GM21526 (cell line): ENCODE measurements at regions not wholly inside any gene's neighbourhood (a gene's known extent, or its start where the extent isn't known, plus 50 kb on each side); places are given as distances from the start of the nearest gene placed in this dataset.

Source experiments
- ATAC-seq: cut with Tn5 transposase; IDR thresholded peaks from one replicate; pipeline ENCODE4 v1.9.1; 2021; ENCODE audit warnings: moderate library complexity; ENCODE audit not compliant: unreplicated experiment, low FRiP score

DNA sequence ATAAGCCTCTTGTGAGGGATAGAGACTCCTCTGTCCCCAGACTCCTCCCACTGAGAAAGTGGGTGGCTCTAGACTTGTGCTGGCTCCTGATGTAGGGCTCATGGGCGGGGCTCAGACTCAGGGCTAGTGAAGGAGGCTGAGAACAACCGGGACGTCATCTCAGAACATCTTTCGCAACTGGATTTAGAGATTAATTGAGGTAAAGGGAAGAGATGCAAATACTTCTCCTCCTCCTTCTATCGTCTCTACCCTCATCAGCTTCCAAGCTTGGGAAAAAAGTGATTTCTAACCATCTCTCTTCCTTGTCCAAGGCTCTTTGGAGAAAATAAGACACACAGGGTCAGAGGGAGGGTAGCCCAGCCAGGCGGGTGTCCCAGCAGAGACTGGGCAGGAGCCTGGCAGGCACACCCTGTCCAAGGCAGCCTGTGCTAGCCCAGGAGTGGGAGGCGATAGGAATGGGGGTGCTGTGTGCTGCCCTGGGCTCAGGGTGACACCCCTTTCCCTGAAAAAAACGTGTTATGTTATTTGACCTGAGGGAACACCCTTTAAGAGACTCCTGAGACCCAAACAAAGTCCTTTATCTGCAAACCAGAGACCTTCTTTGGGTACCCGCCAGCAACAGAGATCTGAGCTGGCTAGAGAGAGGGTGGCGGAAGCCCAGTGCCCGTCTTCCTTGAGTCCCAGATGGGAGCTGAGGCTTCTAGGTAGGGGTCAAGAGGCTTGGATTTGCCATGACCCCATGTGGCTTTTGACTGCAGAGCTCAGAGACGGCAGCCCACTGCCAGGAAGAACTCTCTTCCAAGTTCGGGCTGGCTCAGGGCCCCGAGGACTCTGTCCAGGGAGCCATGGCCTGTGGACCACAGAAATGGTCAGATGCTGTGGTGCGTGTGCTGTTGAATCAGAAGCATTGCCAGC, 160.9 kb downstream of the ADAMTS15 start:
- no peak for ATAC-seq

DNA sequence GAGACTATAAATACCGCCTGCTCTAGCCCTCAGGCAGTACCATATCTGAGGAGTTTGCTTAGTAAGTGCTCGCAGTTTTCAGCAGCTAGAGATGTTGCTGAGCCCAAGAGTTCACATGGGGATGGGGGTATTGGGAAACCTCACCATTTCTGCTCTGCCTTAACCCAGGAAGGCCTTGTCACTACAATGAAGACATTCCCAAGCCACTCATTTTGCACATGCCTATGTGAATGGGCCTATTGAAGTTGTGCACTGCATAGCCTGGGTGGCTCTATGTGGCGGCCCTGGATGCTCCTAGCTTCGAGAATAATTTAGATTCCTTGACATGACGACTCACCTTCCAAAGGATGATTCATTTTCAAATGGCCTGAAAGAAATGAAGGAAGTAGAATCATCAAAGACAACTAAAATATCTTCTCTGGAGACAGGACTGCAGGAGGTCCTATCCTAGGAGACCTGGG, 163.4 kb downstream of the ADAMTS15 start:
- ATAC-seq, result no peak

DNA sequence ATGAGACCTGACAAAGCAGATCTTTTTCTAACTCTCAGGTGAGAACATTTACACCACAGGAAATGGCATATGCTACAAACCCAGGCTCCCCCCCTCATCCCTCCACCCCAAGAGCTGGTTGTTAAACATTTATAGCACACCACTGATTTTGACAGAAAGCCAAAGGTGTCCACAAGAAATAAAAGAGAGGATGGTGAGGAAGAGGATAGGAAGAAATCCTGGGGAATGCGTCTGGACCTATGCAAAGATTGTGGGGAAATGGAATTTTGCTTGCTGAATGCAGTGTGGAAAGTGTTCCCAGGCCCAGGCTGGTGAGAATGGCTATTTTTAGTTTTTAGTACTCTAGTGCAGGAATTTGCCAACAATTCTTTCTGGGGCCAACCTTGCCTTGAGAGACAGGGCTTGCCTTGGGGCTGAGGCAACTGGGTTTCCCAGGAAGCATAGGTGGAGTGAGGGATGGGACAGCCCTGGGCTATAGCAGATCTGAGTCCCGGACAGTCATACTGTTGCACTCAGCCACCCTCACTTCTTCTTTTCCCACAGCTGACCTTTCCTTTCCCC, 163.9 kb downstream of the ADAMTS15 start:
- no peak for ATAC-seq

DNA sequence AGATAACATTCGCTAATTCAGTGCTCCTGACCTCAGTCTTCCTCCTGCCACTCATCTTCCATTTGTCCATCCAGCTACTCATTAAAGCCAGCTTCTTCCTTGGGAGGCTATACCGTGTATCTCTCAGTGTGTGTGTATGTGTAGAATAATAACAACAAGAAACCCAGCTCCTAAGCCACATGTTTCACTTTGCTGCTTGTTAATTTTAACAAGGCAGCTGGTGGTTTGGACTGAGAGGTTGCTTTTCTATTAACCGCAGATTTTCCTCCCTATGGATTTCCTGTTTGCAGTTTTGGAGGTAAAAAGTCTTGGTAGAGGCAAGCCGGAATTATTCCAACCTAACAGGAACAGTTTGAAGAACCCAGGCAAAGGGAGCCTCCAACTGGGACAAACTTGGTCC, 165.0 kb downstream of the ADAMTS15 start:
- no peak for ATAC-seq

DNA sequence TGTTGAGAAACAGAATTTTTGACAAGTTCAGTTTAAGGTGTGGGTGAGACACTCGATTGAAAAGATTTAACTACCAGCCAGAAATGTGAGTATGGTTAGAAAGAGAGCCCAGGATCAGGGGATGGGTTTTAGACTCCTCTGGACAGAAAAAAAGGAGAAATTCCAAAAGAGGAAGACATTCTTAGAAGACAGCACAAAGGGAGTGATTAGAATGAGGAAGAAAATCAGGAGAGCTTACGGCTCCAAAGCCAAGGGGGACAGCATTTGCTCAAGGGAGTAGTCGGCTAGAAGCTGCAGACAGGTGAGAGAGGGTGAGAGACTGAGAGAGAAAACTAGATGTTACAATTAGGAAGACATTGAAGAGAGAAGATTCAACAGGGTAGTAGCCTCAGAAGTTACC, 166.1 kb downstream of the ADAMTS15 start:
- no peak for ATAC-seq

DNA sequence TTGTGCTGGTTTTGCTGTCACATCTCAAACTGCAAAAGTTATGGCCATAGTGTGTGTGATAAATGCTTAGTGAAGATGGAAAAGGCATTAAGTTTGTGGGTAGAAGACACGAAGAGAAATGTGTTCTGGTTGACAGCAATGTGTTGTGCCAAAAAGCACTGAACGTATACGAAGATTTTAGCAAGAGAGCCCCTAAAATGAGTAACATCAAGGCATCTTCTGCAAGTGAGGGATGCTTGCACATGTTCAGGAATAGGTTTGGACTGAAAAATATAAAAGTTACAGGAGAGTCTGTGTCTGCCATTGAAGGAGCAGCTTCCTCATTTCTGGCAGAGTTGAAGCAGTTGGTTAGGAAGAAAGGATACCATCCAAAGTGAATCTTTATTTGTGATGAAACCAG, 167.1 kb downstream of the ADAMTS15 start:
- ATAC-seq, result no peak

DNA sequence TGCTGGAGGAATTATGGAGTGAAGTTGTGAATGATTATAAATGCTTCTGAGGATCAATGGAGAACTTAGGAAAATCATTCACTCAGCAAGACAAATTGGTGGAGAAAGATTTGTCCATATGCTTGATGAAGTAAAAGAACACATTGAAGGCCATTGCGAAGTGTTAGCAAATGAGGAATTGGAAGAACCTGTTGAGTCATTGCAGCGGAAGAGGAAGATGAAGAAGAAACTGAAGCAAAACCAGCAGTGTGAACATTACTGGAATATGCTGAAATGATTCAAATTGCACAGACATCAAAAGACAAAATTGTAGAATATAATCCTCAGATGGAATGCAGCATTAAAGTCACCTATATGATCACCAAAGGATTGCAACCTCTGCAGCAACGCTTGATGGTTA, 168.1 kb downstream of the ADAMTS15 start:
- no peak for ATAC-seq

DNA sequence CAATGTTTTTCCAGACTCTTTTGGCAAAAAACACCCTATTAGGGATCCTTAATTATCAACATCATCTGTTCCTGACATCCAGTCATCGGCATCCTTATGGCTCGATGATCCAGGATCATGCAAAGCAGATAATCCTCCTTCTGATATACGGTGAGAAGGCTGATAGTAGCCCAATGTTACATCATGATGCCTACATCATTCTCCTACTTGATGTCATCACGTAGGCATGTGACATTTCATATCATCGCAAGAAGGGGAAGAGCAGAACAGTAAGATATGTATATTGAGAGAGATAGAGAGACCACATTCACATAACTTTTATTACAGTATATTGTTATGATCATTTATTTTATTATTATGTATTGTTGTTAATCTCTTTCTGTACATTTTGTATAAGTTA, 168.6 kb downstream of the ADAMTS15 start:
- ATAC-seq, result no peak

DNA sequence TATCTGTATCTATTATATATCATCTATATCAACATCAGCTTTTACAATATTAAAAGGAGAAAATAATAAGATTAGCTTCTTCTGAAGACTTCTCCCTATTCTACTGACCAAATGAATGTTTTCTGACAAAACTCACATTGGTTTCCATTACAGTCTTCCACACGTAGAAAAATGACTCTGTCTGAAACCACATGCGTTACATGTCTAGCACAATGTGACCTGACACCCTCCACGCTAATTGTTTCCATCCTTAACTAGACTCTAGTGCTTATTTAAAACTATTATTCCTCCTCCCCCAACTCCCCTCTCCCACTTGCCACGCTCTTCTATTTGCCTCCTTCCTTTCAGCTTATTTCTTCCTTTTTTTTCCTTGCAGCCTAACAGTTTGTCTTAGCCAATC, 172.1 kb downstream of the ADAMTS15 start:
- ATAC-seq, result no peak

DNA sequence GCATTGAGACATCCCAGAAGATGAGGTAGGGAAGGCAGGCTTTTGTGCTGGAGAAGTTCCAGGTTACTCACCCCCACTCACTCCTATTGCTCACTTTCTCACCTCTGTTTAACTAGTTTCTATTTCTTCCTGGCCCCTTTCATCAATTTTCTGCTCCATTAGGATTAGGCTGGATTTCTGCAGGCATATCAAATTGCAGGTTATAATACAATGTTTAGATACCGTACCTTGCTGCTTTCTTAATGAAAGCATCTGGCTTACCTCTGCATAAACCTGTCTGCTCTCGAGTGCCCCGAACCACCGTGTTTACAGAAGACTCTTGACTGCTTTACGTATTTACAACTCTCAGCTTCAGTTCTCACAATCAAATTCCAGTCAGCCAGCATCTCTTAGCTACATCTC, 173.7 kb downstream of the ADAMTS15 start:
- ATAC-seq, result no peak

DNA sequence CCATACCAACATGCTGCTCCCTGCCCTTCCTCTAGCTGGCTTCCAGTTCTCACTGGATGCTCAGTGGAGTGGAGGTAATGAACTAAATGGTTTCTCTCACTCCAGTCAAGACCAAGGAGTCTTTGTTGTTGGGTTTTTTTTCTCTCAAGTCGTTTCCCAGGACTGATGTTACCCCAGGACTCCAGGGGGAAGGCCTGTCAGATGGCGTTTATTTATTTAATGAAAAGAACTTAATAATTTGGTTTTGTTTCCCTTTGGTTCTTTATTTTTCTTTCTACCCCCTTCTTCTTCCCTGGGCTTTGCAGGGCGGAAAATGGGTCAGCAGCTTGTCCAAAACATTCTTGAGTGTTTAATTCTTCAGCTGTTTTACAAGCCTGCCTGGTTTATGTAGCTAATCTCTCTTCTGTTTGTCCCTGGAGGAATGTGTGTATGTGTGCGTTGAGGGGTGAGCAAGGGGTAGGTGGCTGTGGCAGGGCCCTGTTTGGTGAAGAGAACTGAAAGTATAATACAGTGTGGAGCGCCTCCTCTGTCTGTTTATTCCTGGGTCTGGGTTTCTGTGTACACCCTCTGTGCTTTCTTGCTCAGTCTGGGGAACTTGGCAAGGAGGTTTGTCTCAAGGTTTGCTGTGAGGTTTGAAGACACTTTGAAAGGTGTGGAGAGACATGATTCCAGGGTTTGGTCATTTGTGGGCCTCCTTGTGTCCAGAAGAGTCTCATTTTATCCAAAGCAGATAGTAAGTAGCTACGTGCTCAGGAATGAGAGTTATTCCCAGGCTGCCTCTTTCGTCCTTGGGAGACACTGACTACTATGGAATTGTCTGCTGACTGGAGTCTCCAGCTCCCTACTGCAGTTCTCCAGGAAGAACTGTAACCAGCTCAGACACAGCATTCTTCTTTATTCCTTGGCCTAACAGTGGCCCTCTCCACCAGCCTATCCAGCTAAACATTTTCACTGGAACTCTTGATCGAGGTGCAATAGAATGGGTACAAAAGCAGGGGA, 175.5 kb downstream of the ADAMTS15 start:
- no peak for ATAC-seq

DNA sequence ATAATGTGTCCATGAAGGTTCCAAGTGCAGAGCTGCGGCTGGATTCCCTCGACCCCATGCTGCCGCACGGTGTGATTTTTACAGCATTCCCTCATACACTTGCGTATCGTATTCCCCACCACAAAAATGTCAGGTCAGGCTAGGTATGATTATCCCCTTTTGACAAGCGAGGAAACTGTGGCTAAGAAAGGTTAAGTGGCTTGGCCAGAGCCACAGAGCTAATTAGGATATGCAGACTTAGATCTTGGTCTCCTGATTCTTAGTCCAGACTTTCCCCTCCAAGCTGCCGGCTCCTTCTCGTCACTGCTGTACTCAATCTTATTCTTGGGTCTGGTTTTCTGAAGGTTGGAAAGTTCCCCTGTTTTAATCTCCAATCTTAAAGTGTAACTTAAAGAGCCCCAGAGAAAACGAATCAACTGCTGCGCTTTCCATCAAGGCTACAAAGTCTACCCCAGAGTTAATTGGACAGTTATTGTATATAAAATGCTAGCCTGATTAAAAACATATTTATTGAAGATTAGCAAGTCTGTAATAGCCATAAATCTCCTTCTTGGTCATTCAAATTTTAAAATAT, 176.6 kb downstream of the ADAMTS15 start:
- ATAC-seq, result no peak

DNA sequence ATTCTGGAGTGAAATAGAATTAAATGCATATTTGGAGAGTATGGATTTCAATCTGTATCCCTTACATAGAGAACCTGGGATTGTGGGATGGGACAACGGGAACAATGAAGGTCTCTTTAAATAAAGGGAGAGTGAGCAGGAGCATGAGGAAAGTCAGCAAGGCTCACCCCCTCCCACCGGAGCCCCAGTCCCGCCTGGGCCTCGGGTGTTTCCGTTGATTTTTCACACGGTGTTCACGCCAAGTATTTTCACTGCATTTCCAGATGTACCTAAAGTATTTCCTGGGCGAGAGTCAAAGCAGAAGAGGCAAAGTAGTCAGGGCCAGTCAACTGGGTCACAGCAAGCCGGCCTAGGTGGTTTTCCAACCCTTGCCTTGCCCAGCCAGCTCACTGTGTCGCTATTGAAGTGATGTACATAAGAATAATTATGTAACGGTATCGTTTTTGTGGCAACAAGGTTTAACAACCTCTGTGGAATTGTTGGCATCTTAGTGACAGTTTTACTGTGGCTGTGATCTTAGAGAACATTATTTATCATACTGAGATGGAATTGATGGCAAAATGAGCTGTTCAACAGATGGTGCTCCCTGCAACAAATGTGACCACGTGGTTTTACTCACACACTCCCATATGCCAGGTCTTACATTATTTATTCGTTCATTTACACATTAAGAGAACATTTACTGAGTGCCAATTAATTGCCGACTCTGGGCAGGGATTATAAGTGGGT, 177.3 kb downstream of the ADAMTS15 start:
- ATAC-seq, result no peak

DNA sequence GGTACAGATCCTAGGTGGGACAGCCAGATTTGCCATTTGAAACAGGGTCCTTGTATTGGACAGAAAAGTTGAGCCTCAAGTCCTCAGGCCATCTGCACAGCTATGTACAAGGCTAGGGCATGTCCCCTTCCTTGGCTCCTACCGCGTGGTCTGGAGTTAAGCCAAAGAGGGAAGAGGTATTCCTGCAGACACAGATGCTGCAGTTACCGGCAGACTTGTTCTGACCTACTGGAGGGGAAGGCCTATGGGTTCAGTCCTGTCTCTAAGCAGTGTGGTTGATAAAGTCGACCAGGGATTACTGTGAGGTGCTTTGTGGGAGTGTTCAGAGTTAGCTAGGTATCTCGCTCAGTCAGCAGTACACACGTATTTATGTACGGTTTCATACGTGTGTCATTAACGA, 180.6 kb downstream of the ADAMTS15 start:
- ATAC-seq, result no peak

DNA sequence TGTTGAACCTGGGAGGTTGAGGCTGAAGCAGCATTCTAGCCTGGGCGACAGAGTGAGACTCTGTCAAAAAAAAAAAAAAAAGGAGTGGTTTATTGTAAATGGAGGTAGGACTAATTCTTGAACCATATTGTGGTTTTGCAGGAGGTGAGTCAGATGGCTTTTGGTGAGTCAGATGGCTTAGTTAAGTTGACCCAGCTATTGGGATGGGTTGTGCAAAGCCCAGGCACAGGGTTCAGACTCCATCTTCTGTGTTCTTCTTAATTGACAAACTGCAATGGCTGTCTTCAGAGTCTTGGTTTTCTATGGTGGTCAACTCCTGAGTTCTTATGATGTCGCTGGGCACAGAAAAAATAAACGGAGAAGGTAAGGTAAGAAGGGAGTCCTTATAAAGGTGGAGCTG, 182.7 kb downstream of the ADAMTS15 start:
- ATAC-seq, result no peak

DNA sequence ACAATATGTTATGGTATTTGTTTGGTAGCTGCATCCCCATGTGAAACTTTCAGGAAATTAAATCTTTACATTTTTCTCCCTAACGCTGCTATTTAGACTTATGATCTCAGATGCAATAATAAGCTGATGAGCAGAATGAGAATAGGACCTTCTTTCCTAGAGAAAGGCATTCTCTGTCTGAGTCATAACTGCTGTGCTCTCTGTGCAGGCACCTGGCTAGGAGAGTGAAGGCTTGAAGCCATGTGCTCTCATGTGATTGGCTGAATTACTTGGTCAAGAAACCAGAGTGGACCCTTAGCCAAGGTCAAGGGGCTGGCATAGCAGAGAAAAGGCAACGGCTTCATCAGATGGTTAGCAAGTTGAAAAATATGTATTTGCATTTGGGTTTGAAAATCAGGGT, 185.0 kb downstream of the ADAMTS15 start:
- ATAC-seq, result no peak

DNA sequence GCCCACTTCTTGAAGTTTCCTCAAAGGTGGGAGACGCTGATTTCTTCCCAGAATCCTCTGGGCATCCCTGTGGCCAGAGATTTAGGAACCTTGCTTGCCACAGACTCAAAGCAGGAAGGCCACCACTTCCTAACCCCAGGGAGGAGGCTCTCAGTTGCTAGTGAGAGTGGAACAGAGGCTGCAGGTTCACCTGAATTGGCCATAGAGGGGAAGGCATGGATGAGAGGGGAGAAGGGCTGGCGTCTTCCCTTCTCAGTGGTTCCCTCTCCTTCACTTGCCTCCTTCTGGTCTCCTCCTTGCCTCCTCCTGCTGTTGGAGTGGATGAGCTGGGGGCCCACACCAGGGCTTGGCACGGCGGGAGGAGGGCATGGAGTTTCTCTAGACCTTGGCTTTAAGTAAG, 185.7 kb downstream of the ADAMTS15 start:
- no peak for ATAC-seq

DNA sequence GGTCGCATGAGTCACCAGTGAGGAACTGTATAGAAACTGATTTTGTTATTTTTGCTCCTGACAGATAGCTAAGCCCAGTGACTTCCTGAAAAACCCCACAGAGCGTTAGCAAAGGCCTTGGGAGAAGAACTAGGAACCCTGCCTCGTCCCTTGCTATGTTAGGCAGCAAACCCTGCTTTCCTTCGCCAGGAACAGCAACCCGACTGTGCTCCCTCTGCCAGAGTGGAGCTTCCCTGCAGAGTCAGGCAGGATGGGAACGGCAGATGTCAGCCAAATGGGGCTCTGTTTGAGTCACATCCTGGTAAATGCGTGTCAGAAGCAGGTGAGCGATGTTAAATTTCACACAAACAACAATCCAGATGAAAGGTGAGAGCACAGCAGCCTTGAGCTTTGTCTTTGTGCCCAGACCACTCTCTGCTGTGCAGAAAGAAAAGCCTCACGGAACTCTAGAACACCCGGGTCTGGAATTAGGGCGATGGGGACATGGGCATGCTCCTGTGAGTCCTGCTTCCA, 186.6 kb downstream of the ADAMTS15 start:
- ATAC-seq, result no peak

DNA sequence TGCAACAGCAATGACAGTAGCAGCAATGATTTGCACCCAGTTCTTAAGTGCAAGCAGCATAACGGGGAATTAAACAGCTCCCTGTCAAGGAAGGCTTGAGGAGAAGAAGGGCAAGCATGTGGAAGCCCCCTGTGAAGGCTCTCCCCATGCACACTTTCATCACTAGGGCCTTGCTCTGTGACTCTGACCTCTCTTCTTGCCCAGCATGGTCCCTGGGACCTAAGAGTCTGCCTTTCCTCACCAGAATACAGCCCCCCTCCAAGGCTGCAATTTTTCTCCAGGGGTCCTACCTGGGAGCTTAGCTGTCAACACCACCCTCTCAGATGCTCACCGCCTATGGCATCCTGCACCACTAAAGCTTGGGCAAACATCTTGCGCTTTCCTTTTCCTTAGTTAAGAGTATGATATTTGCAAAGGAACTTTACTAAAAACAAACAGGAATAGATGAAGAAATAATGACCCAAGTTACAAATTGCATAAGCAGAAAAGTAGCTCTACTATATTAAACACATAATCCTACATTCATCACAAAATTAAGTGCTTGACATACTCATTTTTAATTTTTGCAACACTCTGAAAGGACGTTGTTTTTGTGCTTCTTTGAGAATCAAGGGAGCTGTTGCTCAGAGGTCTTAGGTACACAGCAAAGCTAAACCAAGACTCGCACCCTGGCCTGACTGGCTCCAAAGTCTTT, 187.6 kb downstream of the ADAMTS15 start:
- no peak for ATAC-seq
